GM21528 (cell line): ENCODE measurements at regions not wholly inside any gene's neighbourhood (a gene's known extent, or its start where the extent isn't known, plus 50 kb on each side); places are given as distances from the start of the nearest gene placed in this dataset.
"Not testable (repeated sequence)": the region's sequence is repeated elsewhere in the genome, so short reads cannot be mapped to it uniquely, and the experiment has no call there.

Source experiments
- ATAC-seq: cut with Tn5 transposase; IDR thresholded peaks from one replicate; pipeline ENCODE4 v1.9.1; 2021; ENCODE audit warnings: mild to moderate bottlenecking, moderate library complexity; ENCODE audit not compliant: unreplicated experiment, low FRiP score

DNA sequence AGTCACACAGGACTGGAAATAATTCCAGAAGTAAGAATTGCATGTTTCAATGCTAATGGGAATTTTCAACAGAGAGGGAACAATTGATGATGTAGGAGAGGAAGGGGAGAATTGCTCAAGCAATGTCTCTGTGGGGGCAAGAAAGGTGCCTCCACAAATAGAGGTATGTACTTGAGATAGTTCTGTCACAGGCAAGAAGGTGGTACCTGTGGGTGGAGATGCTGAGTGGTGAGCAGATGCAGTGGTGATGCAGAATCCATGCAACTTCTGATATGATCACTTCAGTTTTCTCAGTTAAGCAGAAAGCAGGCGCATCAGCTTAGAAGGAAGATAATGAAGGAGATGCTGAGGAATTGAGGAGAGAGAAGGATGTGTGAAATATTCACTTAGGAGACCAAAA is 55.1 kb upstream of the SEC24B start:
- no peak for ATAC-seq

DNA sequence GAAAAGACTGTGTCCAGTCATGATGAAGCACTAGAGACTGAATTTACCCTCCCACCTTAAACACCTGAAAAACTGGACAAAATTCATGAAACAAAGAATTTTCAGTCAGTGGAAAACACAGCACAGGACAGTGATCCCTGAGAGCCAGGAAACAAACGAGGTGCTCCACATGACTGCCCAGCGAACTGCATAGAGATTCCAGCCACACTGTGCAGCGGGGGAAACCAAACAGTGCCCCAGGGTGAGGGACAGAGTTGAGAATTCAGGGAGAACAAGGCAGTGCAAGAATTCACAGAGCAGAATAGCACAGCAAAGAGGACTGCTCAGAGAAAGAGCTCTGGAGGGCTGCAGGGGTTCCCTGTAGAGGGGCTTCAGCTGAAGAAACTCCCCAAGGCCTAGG is 55.5 kb upstream of the SEC24B start:
- ATAC-seq, result no peak

GRCh38 chr4:109375778-109376414 is 57.7 kb upstream of the SEC24B start:
- ATAC-seq, result no peak

- ATAC-seq, result no peak
These were observed 65.0 kb upstream of the SEC24B start for GRCh38 chr4:109368661-109369060.

DNA sequence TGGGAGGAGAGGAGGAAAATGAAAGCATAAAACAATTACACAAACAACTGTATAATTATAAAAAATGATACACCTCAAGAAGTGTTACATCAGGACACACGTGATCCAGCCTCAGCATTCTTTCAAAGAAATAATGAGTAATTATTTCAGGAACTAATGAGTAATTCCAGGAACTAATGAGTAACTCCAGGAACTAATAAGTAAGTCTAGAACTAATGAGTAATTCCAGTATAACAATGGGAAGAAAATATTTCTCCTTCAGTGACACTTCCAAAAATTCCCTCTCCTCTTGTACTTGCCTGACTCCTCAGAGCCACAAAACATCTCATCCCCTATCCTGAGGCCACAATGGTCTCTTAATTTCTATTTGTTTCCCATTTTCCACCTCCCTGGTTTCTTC is 63.5 kb upstream of the COL25A1 start:
- ATAC-seq, result no peak

DNA sequence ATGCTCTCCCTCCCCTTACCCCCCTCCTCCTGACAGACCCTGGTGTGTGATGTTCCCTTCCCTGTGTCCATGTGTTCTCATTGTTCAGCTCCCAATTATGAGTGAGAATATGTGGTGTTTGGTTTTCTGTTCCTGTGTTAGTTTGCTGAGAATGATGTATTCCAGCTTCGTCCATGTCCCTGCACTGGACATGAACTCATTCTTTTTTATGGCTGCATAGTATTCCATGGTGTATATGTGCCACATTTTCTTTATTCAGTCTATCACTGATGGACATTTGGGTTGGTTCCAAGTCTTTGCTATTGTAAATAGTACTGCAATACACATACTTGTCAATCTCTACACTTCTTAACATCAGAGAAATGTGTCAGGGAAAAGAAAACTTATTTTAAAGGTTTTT is 62.8 kb upstream of the COL25A1 start:
- ATAC-seq, result not testable (repeated sequence)

GRCh38 chr4:109359040-109359646 is 56.7 kb upstream of the COL25A1 start:
- ATAC-seq, result peak; percentile 72

GRCh38 chr4:109355835-109356234 is 53.4 kb upstream of the COL25A1 start:
- ATAC-seq, result no peak

DNA sequence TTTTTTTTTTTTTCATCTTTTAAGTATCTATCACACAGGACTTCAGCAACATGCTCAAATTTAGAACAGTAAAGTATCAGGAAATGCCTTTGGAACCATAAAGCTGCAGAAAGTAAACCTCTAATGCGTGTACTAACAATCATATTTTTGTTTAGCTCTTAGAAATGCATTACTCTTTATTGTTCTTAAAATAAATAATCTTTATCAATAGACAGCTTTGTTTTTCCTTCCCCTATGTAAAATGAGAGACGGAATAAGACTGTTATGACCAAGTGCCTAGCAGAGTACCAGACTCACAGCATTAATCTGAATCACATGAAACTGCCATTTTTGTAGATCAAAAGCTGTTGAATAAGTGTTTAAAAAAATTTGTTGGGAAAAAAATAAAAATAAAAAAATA is 50.5 kb upstream of the COL25A1 start:
- ATAC-seq, result no peak
